MM.1S (cell line): ENCODE measurements at regions not wholly inside any gene's neighbourhood (a gene's known extent, or its start where the extent isn't known, plus 50 kb on each side); places are given as distances from the start of the nearest gene placed in this dataset.

Experiments
- DNase-seq: peaks from one replicate; pipeline ENCODE4 v3.0.0-alpha.2; 2015
- H2AFZ ChIP-seq: fragments of 300-600 bp; sonication (generic); 2 replicates; pipeline ENCODE4 v1.6.0; 2016; ENCODE audit warnings: antibody characterized with exemption, low read length
- H3F3A ChIP-seq: fragments of 300-600 bp; sonication (generic); 2 replicates; pipeline ENCODE4 v1.6.1; 2016; ENCODE audit warnings: mild to moderate bottlenecking, antibody characterized with exemption, low read length, moderate library complexity, mixed read lengths; ENCODE audit not compliant: insufficient read depth
- H3K27ac ChIP-seq: fragments of 300-600 bp; sonication (generic); 2 replicates; pipeline ENCODE4 v1.5.1; 2016; ENCODE audit warnings: mild to moderate bottlenecking, low read length
- H3K27me3 ChIP-seq: fragments of 300-600 bp; sonication (generic); replicated peaks from 2 replicates; pipeline ENCODE4 v1.6.0; 2016; ENCODE audit warnings: low read length; ENCODE audit not compliant: insufficient read depth
- H3K36me3 ChIP-seq: fragments of 300-600 bp; sonication (generic); replicated peaks from 2 replicates; pipeline ENCODE4 v1.6.1; 2016; ENCODE audit warnings: mild to moderate bottlenecking, low read length, mixed read lengths; ENCODE audit not compliant: insufficient read depth
- H3K4me1 ChIP-seq: fragments of 300-600 bp; sonication (generic); 2 replicates; pipeline ENCODE4 v1.6.1; 2016; ENCODE audit warnings: low read length, mixed read lengths
- H3K4me2 ChIP-seq: fragments of 300-600 bp; sonication (generic); 2 replicates; pipeline ENCODE4 v1.6.0; 2016; ENCODE audit warnings: low read depth, low read length
- H3K4me3 ChIP-seq: fragments of 300-600 bp; sonication (generic); 2 replicates; pipeline ENCODE4 v1.5.1; 2016; ENCODE audit warnings: low read length, mixed read lengths
- H3K79me2 ChIP-seq: fragments of 300-600 bp; sonication (generic); 2 replicates; pipeline ENCODE4 v1.6.1; 2016; ENCODE audit warnings: mixed run types, low read length, mixed read lengths
- H3K9ac ChIP-seq: fragments of 300-600 bp; sonication (generic); 2 replicates; pipeline ENCODE4 v1.6.1; 2016; ENCODE audit warnings: low read length, mixed read lengths
- H3K9me2 ChIP-seq: fragments of 300-600 bp; sonication (generic); replicated peaks from 2 replicates; pipeline ENCODE4 v1.6.1; 2016; ENCODE audit warnings: mild to moderate bottlenecking, low read length, mixed read lengths; ENCODE audit not compliant: insufficient read depth
- H3K9me3 ChIP-seq: fragments of 300-600 bp; sonication (generic); replicated peaks from 2 replicates; pipeline ENCODE4 v1.6.1; 2016; ENCODE audit warnings: mild to moderate bottlenecking, low read length, mixed read lengths; ENCODE audit not compliant: insufficient read depth
- H4K20me1 ChIP-seq: fragments of 300-600 bp; sonication (generic); 2 replicates; pipeline ENCODE4 v1.6.1; 2016; ENCODE audit warnings: mild to moderate bottlenecking, low read length, moderate library complexity, mixed read lengths; ENCODE audit not compliant: insufficient read depth
- EZH2 ChIP-seq: fragments of 300-600 bp; sonication (generic); optimal IDR thresholded peaks from 2 replicates; pipeline ENCODE3; 2017; ENCODE audit warnings: low read depth, mild to moderate bottlenecking, antibody characterized with exemption, low read length, mixed read lengths
- EZH2phosphoT487 ChIP-seq: fragments of 300-600 bp; sonication (generic); IDR thresholded peaks from 2 replicates; pipeline ENCODE4 v1.6.1; 2018; ENCODE audit warnings: antibody characterized with exemption, low read length
- TF ChIP-seq, protein P1 (sequence below): fragments of 300-600 bp; sonication (generic); IDR thresholded peaks from 2 replicates; pipeline ENCODE4 v1.5.1; 2016; ENCODE audit warnings: antibody characterized with exemption, low read length, mixed read lengths

DNA sequence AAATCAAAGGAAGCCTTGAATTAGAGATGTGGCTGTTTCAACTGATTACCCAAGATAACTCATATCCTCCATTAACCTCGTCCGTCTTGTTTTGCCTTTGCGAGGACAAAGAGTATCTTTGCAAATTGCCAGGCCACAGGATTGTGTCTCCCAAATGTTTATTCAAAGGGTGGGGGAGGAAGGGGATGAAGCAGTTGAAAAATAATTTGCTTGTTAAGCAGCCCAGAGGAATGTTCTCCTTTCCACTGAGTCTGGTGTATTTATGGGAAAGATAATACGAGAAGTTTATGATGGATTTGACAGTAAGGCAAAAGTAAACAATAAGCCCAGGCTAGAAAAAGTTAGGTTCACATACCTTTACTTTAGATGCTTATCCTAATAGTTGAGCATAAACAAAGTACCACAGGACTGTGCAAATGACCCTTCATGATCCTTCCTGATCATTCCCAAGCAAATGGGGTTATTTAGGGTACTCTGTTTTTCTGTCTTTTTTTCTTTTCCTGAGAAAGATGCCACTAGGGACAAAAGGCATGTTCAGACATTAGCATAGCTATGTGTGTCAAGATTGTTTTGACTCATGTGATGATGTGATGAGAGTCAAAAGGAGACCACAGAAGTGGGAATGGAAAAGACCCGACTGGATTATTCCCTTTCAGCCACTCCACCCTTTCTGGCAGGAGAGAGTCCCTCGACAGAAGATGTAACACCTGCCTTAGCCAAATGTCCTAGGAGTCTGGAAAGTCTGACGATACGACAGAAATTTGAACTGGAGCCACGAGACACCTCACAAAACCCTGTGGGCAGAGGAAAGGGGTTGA is 243.0 kb upstream of the GLI3 start:
- H3K9me3 ChIP-seq = no peaks in the 10 kb centered on the region
- H3K36me3 ChIP-seq = no peaks in the 10 kb centered on the region
- TF ChIP-seq EZH2 = no peak
- TF ChIP-seq, protein P1, sequence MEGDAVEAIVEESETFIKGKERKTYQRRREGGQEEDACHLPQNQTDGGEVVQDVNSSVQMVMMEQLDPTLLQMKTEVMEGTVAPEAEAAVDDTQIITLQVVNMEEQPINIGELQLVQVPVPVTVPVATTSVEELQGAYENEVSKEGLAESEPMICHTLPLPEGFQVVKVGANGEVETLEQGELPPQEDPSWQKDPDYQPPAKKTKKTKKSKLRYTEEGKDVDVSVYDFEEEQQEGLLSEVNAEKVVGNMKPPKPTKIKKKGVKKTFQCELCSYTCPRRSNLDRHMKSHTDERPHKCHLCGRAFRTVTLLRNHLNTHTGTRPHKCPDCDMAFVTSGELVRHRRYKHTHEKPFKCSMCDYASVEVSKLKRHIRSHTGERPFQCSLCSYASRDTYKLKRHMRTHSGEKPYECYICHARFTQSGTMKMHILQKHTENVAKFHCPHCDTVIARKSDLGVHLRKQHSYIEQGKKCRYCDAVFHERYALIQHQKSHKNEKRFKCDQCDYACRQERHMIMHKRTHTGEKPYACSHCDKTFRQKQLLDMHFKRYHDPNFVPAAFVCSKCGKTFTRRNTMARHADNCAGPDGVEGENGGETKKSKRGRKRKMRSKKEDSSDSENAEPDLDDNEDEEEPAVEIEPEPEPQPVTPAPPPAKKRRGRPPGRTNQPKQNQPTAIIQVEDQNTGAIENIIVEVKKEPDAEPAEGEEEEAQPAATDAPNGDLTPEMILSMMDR = no peak
- TF ChIP-seq EZH2phosphoT487 = no peak
- H3K4me3 ChIP-seq = no peak overlapping the region
- no peak overlapping the region for H3K9ac ChIP-seq
- DNase-seq = no peak
- no peaks in the 10 kb centered on the region for H3K4me1 ChIP-seq
- no peaks in the 10 kb centered on the region for H3F3A ChIP-seq
- H4K20me1 ChIP-seq = no peaks in the 10 kb centered on the region
- no peaks in the 10 kb centered on the region for H3K27me3 ChIP-seq
- H3K79me2 ChIP-seq = no peaks in the 10 kb centered on the region
- H3K27ac ChIP-seq = no peak overlapping the region
- no peak overlapping the region for H3K4me2 ChIP-seq
- H3K9me2 ChIP-seq = no peaks in the 10 kb centered on the region
- H2AFZ ChIP-seq = no peak overlapping the region

DNA sequence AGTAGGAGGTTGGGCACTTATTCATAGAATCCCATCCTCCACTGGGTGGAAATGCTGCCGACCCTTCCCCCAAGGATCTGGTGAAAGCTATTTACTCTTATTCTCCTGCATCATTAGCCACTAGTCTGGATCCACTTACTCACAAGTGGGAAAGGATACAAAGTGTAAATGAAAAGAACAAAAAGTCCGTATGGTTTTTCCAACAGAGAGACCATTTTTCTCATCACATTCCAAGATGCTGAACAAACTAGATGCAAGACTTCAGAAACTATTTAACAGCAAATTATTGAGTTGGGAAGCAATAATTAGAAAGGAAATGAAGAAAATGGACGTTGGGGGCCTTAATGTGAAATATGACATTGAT is 242.4 kb upstream of the GLI3 start:
- Histone ChIP-seq H4K20me1 (no peaks in the 10 kb centered on the region), H3K9me3 (no peaks in the 10 kb centered on the region), H3K4me2 (no peak overlapping the region), H3K79me2 (no peaks in the 10 kb centered on the region), H3K9me2 (no peaks in the 10 kb centered on the region), H3F3A (no peaks in the 10 kb centered on the region), H3K27ac (no peak overlapping the region), H3K4me3 (no peak overlapping the region), H3K36me3 (no peaks in the 10 kb centered on the region), H3K9ac (no peak overlapping the region), H2AFZ (no peak overlapping the region), H3K4me1 (no peaks in the 10 kb centered on the region), H3K27me3 (no peaks in the 10 kb centered on the region)
- no peak for TF ChIP-seq EZH2phosphoT487
- TF ChIP-seq EZH2 = no peak
- TF ChIP-seq, protein P1 = no peak
- no peak for DNase-seq

DNA sequence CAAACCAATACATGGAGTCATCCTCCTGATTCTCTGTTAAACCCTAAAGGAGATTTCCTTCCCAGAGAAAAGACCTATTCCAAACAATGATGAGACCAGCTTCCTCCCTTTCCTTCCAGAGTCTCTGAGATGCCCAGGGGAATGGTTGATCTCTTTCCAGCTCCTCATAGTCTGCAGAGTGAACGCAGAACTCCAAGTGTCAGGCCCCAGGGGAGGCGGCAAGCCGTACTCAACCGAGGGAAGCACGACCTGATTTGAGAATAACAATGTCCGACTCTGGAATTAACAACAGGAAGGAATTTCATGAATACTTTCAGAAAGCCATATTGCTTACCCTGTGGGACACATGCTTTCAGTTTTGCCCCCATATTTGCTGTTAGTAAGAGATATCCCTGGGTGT is 241.7 kb upstream of the GLI3 start:
- Histone ChIP-seq H3K36me3 (no peaks in the 10 kb centered on the region), H3K27ac (no peak overlapping the region), H3K9ac (no peak overlapping the region), H3K9me3 (no peaks in the 10 kb centered on the region), H4K20me1 (no peaks in the 10 kb centered on the region), H3K27me3 (no peaks in the 10 kb centered on the region), H3K4me3 (no peak overlapping the region), H3K79me2 (no peaks in the 10 kb centered on the region), H3K9me2 (no peaks in the 10 kb centered on the region), H2AFZ (no peak overlapping the region), H3F3A (no peaks in the 10 kb centered on the region), H3K4me1 (no peaks in the 10 kb centered on the region), H3K4me2 (no peak overlapping the region)
- no peak for DNase-seq
- TF ChIP-seq EZH2 = no peak
- TF ChIP-seq EZH2phosphoT487 = no peak
- TF ChIP-seq, protein P1 = no peak
